ENCODE measurements at regions not wholly inside any gene's neighbourhood (a gene's known extent, or its start where the extent isn't known, plus 50 kb on each side); places are given as distances from the start of the nearest gene placed in this dataset.

- no peak for DNase-seq (ENCODE audit: low read depth in 2 of 2)
These were observed 166.2 kb upstream of the RPS6KA3 start for GRCh38 chrX:20432746-20433387.

DNA sequence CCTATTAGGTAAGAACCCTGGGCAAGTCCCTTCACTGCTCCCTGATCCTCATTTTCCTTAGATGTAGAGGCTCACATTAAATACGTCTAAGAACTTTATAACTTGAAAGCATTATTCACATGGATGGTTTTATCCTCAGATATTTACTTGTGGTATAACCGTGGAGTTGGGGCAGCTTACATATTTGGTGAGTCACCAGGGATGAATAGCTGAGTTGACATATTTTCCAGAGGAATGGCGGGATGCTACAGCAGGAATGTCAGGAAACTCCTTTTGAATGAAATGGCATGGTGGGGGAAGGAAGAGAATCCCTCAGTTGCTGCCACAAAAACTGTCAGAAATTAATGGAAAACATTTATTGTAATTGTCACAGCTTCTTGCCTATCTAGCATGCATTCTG, 165.3 kb upstream of the RPS6KA3 start:
- DNase-seq (ENCODE audit: low read depth in 2 of 2) = peak; percentile 42 to 52

DNA sequence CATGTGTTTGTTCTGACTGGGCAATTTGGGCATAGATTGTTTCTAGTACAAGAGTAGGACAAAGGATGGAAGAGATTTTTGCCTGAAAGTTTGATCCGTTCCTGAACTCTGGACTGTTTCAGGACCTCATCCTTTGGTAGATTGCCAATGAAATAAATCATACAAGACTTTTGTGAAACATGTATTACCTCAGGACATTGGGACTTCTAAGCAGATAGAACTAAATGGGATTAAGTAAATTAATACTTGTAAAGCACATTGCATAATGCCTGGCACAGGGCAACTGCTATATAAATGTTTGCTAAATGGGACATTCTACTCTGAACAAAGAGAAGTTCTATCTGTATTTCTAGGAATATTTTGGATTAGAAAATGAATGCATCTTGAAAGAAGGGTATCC, 164.8 kb upstream of the RPS6KA3 start:
- no peak for DNase-seq (ENCODE audit: low read depth in 2 of 2)

DNA sequence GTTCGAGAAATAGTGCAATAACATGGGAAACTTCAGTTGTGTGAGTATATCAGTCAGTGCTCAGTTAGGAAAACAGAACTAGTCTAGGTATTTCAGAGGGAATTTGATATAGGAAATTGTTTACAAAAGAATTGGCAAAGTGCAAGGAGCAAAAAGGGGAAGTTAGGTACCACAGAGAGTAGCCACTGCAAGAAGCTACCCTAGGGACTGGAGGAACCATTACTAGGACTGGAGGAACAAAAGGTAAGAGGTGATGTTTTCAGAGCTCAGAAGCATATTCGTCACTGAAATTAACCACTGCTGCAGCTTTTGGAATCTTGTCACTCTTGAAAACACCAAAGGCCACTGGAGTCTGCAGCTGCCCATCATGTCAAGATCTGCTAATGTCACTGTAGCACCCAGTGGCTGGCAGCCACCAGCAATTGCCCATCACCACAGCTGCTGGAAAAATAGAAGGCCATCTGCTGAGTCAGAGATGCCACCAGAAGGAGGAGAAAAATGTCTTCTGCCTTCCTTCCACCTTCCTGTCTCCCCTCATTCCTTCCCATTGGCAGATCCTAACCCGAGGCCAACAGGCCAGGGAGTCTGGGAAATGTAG, 160.6 kb upstream of the RPS6KA3 start:
- DNase-seq (ENCODE audit: low read depth in 2 of 2) = no peak

GRCh38 chrX:20421697-20422096, 155.0 kb upstream of the RPS6KA3 start:
- DNase-seq (ENCODE audit: low read depth in 2 of 2) = no peak

DNA sequence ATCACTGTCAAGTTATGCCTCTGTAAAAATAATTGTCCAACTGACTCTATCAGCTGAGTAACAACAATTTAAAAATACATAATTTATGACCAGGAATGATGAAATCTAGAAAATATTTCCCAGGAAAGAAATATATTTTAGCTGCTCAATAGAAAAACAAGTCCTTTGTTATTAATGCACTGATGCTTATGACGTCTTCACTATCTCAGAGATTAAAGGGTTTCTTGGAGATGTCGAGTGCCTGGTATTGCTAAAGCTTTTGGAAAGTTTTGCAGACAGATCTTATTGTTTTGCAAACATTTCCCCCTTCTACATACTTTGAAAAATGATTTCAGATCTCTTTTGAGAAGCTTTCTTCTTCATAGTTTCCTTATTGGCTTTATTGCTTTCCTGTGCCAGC, 154.6 kb upstream of the RPS6KA3 start:
- no peak for DNase-seq (ENCODE audit: low read depth in 2 of 2)

DNA sequence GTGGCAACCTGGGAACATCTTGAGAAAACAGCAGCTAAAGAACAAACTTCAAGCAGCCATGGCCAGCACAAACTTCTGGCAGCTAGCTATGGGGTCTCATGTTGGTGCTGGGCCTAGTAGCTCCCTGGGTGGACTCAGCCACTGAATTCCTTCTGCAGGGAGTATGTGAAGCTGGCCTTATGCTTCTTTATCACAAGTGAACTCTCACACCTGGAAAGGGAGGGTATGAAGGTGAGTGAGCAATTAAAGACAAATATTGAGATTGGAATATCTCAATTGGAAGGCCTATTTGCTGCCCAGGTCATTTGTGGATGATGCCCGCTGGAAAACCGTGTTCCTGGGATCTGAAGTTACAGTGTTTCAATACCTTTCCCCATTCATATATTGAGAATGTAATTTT, 153.3 kb upstream of the RPS6KA3 start:
- no peak for DNase-seq (ENCODE audit: low read depth in 2 of 2)

DNA sequence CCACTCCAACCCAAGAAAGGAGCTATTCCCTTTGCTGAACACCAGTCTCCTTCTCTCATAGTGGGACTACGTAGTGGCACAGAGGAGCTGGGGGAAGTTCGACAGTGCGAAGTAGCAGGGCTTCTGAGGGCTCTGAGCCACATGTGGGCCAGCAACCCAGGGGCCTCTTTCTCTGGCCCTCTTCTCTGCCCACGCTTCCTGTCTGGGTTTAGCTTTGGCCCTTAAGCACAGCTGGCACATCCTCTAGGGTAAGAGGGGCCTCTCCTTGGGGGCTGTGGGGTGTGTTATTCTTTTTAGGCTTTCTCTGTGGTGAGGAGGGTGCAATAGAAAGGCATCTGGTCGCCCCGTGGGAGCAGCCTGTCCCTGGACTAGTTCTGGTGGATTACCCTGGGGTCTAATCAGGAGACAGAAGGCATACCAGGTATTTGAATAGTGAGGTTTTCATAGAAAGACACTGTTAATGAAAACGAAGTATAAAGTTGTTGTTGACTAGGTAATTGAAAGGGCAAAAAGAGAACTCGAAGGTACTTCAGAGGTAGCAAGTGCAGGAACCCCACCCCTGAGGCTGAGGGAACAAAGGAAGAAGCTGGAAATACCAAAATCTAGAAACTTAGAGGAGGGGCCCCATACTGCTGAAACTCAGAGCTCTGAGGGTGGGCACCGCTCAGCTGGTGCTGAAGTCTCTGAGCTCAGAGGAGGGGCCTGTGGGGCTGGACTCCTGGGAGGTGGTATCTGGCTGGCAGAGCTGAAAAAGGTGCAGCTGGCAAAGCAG, 151.9 kb upstream of the RPS6KA3 start:
- DNase-seq (ENCODE audit: low read depth in 2 of 2) = no peak

GRCh38 chrX:20414762-20415445, 148.2 kb upstream of the RPS6KA3 start:
- DNase-seq (ENCODE audit: low read depth in 2 of 2) = no peak

GRCh38 chrX:20414066-20414465, 147.4 kb upstream of the RPS6KA3 start:
- no peak for DNase-seq (ENCODE audit: low read depth in 2 of 2)

- no peak for DNase-seq (ENCODE audit: low read depth in 2 of 2)
These were observed 146.3 kb upstream of the RPS6KA3 start for GRCh38 chrX:20412871-20413486.

GRCh38 chrX:20410540-20410939, 143.8 kb upstream of the RPS6KA3 start:
- no peak for DNase-seq (ENCODE audit: low read depth in 2 of 2)

- DNase-seq (ENCODE audit: low read depth in 2 of 2) = no peak
These were observed 143.3 kb upstream of the RPS6KA3 start for GRCh38 chrX:20409991-20410390.

- DNase-seq (ENCODE audit: low read depth in 2 of 2) = no peak
These were observed 136.2 kb upstream of the RPS6KA3 start for GRCh38 chrX:20402956-20403355.

- no peak for DNase-seq (ENCODE audit: low read depth in 2 of 2)
These were observed 133.2 kb upstream of the RPS6KA3 start for GRCh38 chrX:20399728-20400414.

- DNase-seq (ENCODE audit: low read depth in 2 of 2) = no peak
These were observed 130.9 kb upstream of the RPS6KA3 start for GRCh38 chrX:20397587-20397986.

DNA sequence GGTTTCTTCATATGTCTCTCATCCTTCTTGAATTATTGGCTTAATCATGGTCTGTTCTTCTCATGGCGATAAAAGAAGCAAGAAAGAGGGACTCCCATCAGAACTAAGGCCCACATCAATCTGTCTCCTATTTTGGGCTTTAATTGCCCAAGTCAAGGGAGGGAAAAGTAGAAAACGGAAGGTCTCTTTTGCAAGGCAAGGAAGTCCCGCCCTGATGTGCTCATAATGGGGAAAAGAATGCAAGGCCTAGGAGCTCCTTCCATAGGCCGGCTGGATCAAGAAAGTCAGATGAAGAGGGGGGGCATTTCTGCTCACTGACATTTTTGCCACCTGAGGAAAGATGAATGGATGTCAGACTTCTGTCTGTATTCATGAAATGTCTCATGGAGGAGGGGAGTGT, 127.7 kb upstream of the RPS6KA3 start:
- no peak for DNase-seq (ENCODE audit: low read depth in 2 of 2)

DNA sequence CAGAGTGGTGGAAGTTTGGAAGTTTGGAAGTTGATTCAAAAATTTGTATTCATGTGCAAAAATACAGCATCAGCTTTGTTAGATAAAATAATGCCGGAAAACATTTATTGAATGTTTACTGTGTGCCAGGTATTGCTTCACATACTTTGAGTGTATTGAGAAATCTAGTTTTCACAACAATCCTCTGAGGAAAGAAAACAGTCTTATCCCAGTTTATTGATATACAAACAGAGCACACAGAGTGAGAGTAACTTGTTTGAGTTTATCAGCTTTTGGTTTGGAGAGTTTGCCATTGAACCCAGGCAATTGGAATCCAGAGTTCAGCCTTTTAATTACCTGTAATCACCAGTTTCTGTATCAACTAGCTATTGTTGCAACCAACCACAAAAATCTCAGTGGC, 127.2 kb upstream of the RPS6KA3 start:
- DNase-seq (ENCODE audit: low read depth in 2 of 2) = no peak

GRCh38 chrX:20388594-20388993, 121.9 kb upstream of the RPS6KA3 start:
- DNase-seq (ENCODE audit: low read depth in 2 of 2) = no peak

DNA sequence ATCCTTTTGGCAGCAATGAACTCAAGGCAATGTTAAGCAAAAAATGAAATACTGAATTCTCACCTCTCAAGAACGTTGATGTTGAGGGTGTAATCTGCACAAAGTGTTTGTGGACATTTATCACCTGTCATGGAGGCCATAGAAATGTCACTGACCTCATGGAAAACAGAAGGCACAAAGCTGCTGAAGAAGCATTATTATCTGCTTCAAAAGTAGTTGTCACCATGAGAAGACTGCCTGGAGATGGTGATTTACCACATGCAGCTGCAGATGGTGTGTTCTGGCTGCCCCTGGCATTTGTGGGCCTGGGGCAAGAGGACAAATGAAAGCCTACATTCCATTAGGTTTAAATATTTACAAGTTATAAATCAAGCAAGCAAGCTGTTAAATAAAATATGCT, 116.8 kb upstream of the RPS6KA3 start:
- DNase-seq (ENCODE audit: low read depth in 2 of 2) = no peak

GRCh38 chrX:20382518-20383297, 116.0 kb upstream of the RPS6KA3 start:
- no peak for DNase-seq (ENCODE audit: low read depth in 2 of 2)
